ENCODE measurements at regions not wholly inside any gene's neighbourhood (a gene's known extent, or its start where the extent isn't known, plus 50 kb on each side); places are given as distances from the start of the nearest gene placed in this dataset.

DNA sequence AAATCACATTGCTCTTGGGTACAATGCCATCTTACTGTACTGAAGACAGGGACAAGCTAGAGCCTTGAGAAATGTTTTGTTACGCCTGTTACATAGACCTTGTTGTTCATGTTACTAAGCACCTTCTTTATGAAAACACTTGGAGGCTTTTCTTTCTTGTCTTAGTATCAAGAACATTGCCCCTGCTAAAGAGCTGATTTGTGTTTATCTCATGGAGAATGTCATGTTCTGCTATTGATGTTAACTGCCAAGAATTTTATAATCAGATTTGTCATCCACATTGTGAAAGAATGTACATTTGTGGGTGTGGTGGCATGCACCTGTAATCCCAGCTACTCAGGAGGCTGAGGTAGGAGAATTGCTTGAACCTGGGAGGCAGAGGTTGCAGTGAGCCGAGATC, 431.3 kb upstream of the MDFIC2 start:
- H3K4me3 Mint-ChIP-seq = no peak overlapping the region
- H3K9me3 Mint-ChIP-seq = no peaks in the 10 kb centered on the region
- H3K27me3 Mint-ChIP-seq = peaks cover 18% of the 10 kb centered on the region
- no peak overlapping the region for H3K27ac Mint-ChIP-seq
- no peaks in the 10 kb centered on the region for H3K4me1 Mint-ChIP-seq
- ATAC-seq = no peak
- no peaks in the 10 kb centered on the region for H3K36me3 Mint-ChIP-seq

DNA sequence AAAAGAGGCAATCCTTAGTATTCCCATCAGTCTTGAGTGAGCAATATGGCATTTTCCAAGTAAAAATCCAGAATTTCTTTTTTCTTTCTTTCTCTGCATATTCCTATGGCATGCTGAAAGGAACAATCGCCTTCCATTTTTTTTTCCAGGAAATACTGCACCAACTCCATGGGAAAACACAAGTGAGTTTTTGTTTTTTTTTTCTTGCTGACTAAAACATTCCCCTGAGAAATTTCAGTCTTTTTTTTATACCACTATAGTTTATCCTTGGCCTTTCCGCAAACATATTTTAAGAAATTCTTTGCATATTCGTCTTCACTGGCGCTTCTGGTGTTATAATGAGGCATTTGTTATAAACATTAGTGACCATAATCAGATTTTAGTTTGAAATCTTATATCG, 429.6 kb upstream of the MDFIC2 start:
- peaks cover 8% of the 10 kb centered on the region for H3K4me1 Mint-ChIP-seq
- no peaks in the 10 kb centered on the region for H3K36me3 Mint-ChIP-seq
- H3K4me3 Mint-ChIP-seq = no peak overlapping the region
- H3K9me3 Mint-ChIP-seq = no peaks in the 10 kb centered on the region
- ATAC-seq = no peak
- no peak overlapping the region for H3K27ac Mint-ChIP-seq
- peaks cover 12% of the 10 kb centered on the region for H3K27me3 Mint-ChIP-seq

DNA sequence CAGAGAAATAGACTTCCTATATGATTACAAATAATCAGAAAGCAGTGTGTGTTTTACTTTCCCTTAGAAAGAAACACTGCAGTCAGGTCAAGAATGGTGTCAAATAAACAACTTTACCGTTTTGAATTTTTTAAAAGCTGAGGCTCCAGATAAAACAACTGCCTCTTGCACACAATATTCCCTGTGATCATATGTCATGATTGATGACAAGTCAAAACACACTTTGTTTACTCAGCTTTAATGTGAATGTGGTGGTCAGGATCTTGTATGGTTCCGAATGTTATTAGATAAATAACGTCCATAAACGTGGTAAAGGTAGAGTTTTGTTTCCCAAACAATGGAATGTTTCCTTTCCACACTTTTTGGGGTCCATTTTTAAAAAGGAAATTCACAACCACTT, 428.4 kb upstream of the MDFIC2 start:
- Mint-ChIP-seq H3K4me3 (no peak overlapping the region), H3K27me3 (peaks cover 6% of the 10 kb centered on the region), H3K9me3 (no peaks in the 10 kb centered on the region), H3K36me3 (no peaks in the 10 kb centered on the region), H3K27ac (no peak overlapping the region), H3K4me1 (peaks cover 8% of the 10 kb centered on the region)
- no peak for ATAC-seq

DNA sequence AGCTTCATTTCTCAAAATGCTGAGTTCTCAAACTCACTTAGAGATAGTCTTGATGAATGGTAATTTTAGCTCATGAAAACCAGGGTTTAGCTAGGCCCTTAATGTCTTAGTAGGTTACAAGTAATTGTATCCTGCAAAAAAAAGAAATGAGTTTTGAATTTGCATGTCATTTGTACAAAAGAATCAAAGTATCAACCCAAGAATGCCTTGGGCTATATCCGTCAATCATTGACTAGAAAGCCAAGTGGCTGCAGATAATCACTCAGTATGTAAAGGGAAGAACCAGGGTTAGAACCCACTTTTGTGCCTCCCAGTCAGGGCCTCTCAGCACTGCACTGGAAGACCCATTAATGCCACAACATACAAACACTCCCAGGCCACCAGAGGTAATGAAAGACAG, 427.6 kb upstream of the MDFIC2 start:
- no peak overlapping the region for H3K27ac Mint-ChIP-seq
- no peak overlapping the region for H3K4me3 Mint-ChIP-seq
- no peak for ATAC-seq
- H3K9me3 Mint-ChIP-seq = no peaks in the 10 kb centered on the region
- peaks cover 8% of the 10 kb centered on the region for H3K4me1 Mint-ChIP-seq
- no peaks in the 10 kb centered on the region for H3K27me3 Mint-ChIP-seq
- no peaks in the 10 kb centered on the region for H3K36me3 Mint-ChIP-seq

DNA sequence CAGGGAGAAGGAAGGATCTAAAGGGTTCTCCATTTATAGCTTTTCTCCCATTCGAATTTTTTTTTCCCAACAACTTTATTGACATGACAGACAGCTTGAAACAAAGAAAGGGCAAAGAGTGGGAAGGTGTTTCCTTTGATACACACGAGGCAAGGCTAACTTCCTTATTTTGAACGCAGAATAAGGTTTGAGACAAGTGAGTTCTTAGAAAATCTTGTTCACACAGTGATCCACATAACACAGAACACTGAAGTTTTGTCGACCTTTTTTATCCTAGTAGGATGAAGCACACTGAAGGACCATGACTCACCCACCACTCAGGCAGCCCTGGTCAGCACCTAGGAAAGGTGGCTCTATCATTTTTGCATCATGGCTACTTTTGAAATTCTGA, 425.8 kb upstream of the MDFIC2 start:
- Mint-ChIP-seq H3K9me3 (no peaks in the 10 kb centered on the region), H3K4me3 (no peak overlapping the region), H3K27ac (no peak overlapping the region), H3K4me1 (peaks cover 8% of the 10 kb centered on the region), H3K27me3 (peaks cover 4% of the 10 kb centered on the region), H3K36me3 (no peaks in the 10 kb centered on the region)
- ATAC-seq = peak; percentile 56

DNA sequence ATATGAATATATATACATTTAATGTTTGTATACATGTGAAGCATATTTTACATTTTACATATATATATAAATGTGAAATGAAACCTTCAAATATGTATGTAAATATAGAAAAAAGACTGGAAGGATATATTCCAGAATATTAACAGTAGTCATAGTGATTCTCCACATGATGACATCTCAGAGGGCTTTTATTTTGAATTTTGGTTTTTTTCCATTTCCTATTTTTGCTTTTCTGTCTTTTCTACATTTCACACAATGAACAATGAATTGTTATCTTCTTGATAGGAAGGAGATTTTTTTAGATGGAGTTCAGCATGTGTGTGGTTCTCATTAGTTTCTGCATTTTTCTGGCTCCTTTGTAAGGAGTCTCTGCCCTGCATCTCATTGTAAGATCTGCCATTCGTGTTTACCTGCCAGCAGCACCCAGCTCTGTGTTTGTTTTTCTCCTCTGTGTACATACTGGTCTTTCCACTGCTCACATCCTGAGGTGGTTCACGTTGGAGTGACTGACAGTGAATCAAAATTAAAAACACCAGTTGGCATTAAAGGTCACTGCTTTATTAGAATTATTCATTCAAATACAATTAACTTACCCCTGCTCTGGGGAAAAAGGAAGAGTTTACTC, 425.3 kb upstream of the MDFIC2 start:
- Mint-ChIP-seq H3K4me1 (peaks cover 8% of the 10 kb centered on the region), H3K4me3 (no peak overlapping the region), H3K27me3 (peaks cover 9% of the 10 kb centered on the region), H3K9me3 (no peaks in the 10 kb centered on the region), H3K27ac (no peak overlapping the region), H3K36me3 (no peaks in the 10 kb centered on the region)
- ATAC-seq = no peak

GRCh38 chr3:70736009-70736408, 423.6 kb upstream of the MDFIC2 start:
- H3K27me3 Mint-ChIP-seq = peaks cover 16% of the 10 kb centered on the region

DNA sequence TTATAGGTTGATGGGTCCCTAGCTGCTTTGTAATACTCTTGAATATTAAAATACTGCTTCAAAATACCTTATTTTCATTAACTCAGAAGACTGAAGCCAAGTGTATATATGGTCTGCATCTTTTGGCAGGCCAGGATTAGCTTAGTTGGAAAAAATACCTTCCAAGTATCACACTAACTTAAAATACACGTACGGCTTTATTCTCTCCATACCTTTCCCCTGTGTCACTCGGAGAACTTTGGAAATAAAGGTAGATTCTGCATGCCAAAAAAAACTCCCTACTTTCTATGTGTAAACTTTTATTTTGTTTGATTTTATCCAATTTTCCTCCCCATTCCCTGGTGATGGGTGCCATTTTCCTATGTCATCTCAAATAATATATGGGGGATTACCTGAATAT, 422.3 kb upstream of the MDFIC2 start:
- no peak for ATAC-seq
- peaks cover 8% of the 10 kb centered on the region for H3K4me1 Mint-ChIP-seq
- no peaks in the 10 kb centered on the region for H3K9me3 Mint-ChIP-seq
- no peak overlapping the region for H3K27ac Mint-ChIP-seq
- no peaks in the 10 kb centered on the region for H3K36me3 Mint-ChIP-seq
- peaks cover 16% of the 10 kb centered on the region for H3K27me3 Mint-ChIP-seq
- no peak overlapping the region for H3K4me3 Mint-ChIP-seq

More at GRCh38 chr3:70736009-70736408, 423.6 kb upstream of the MDFIC2 start:
- Mint-ChIP-seq H3K4me1 (peaks cover 8% of the 10 kb centered on the region), H3K9me3 (no peaks in the 10 kb centered on the region), H3K4me3 (no peak overlapping the region), H3K36me3 (no peaks in the 10 kb centered on the region), H3K27ac (no peak overlapping the region)
- ATAC-seq = no peak

DNA sequence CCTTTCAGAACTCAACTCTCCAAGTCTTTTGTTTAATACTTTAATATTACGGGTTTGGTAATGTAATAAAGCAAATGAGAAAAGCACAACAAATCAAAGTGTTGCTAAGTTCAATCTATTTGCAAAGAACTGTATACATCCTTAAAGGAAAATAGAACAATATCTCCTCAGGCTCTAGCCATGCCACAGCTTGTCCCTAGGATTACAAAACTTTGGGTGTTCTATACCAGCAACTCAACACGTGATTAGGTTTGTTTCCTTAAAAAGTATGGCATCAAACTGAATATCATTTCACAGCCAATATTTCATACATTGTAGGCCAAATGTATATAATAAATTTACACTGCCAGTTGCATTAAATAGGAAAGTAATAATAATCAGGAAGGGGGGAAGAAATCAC, 418.6 kb upstream of the MDFIC2 start:
- Mint-ChIP-seq H3K9me3 (no peaks in the 10 kb centered on the region), H3K36me3 (no peaks in the 10 kb centered on the region), H3K27me3 (peaks cover 16% of the 10 kb centered on the region), H3K27ac (no peak overlapping the region), H3K4me1 (no peaks in the 10 kb centered on the region), H3K4me3 (no peak overlapping the region)
- no peak for ATAC-seq

DNA sequence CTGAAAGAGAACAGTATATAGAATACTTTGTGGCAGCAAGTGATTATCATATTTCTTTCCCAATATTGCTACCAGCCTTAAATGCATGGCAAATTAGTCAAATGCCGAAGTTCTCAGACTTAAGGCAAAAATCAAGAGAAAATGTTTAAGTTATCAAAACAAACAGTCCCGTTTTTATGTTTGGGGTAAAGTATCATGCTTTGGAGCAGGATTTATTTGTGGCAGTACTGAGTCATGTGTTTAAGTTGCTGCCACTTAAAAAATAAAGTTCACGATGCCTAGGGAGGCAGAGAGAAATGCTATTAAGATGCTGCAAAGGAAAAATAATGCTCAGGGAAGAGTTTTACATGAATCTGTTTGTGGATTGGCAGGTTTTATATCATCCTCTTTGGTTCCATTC, 417.4 kb upstream of the MDFIC2 start:
- Mint-ChIP-seq H3K27me3 (peaks cover 21% of the 10 kb centered on the region), H3K9me3 (peaks cover 4% of the 10 kb centered on the region), H3K4me1 (no peaks in the 10 kb centered on the region), H3K36me3 (no peaks in the 10 kb centered on the region), H3K4me3 (no peak overlapping the region), H3K27ac (no peak overlapping the region)
- no peak for ATAC-seq

DNA sequence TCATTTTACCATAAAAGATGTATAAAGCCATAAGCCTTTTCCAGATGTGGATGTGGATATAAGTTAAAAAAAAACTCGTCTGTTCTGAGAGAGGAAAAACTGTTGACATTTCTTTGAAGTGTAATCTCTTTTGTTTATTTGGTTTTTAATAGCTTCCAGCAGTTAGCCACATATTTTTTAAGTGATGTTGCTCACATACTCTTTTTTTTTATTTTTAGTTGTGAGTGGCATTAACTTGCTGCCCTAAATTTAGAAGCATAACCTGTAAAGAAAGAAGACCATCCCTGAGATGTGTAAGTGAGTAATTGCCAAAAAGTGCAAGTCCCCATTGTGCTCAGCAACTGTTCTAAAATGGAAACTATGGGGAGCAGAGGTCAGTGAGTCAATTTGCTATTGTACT, 415.9 kb upstream of the MDFIC2 start:
- peaks cover 22% of the 10 kb centered on the region for H3K27me3 Mint-ChIP-seq

DNA sequence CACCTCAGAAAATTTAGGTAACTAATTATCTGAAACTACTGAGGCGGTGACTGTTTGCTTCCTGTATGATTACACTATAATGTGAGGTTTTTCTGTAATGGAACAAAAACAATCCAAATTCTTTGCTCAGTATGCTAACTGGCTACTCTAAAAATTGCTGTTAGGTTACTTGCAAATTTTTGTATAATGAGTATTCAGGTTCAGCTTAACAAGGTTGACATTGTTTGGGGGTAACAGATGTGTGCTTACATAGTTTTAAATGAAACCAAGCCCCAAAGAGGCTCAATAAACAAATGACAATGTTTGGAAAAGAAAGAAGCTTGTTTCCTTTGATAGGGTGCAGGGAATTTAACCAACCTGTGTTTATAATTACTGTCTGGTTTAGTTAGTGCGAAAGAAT, 414.5 kb upstream of the MDFIC2 start:
- H3K4me1 Mint-ChIP-seq = no peaks in the 10 kb centered on the region
- H3K36me3 Mint-ChIP-seq = no peaks in the 10 kb centered on the region
- peaks cover 4% of the 10 kb centered on the region for H3K9me3 Mint-ChIP-seq
- H3K27ac Mint-ChIP-seq = no peak overlapping the region
- no peak overlapping the region for H3K4me3 Mint-ChIP-seq
- ATAC-seq = no peak
- H3K27me3 Mint-ChIP-seq = peaks cover 10% of the 10 kb centered on the region

More for the DNA sequence above, 415.9 kb upstream of the MDFIC2 start:
- H3K9me3 Mint-ChIP-seq = peaks cover 4% of the 10 kb centered on the region
- no peak for ATAC-seq
- H3K27ac Mint-ChIP-seq = no peak overlapping the region
- no peaks in the 10 kb centered on the region for H3K36me3 Mint-ChIP-seq
- H3K4me1 Mint-ChIP-seq = no peaks in the 10 kb centered on the region
- no peak overlapping the region for H3K4me3 Mint-ChIP-seq

- H3K27ac Mint-ChIP-seq = no peak overlapping the region
Measured at GRCh38 chr3:70726096-70726938, 413.9 kb upstream of the MDFIC2 start.

DNA sequence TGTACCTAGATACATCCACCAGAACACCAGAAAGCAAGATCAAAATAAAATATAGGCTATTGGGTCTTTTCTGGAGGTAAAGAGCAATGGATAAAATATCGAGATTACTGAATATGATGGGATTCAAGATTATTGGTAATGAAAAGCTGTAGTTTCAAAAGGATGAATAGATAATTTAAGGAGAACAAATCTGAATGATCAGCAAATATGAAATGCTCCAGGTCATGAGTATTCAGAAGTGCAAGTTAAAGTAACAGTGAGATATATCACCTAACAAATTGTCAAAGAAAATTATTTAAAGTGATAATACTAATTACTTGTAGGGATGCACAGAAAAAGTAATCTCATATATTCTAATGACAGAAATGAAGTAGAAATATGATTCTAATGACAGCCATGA, 409.6 kb upstream of the MDFIC2 start:
- H3K27ac Mint-ChIP-seq = no peak overlapping the region
- H3K36me3 Mint-ChIP-seq = no peaks in the 10 kb centered on the region
- H3K27me3 Mint-ChIP-seq = peaks cover 29% of the 10 kb centered on the region
- ATAC-seq = no peak
- peaks cover 4% of the 10 kb centered on the region for H3K9me3 Mint-ChIP-seq
- no peaks in the 10 kb centered on the region for H3K4me1 Mint-ChIP-seq
- no peak overlapping the region for H3K4me3 Mint-ChIP-seq

More at GRCh38 chr3:70726096-70726938, 413.9 kb upstream of the MDFIC2 start:
- Mint-ChIP-seq H3K36me3 (no peaks in the 10 kb centered on the region), H3K9me3 (peaks cover 4% of the 10 kb centered on the region), H3K4me1 (no peaks in the 10 kb centered on the region), H3K4me3 (no peak overlapping the region), H3K27me3 (peaks cover 10% of the 10 kb centered on the region)
- ATAC-seq = no peak

- H3K27me3 Mint-ChIP-seq = peaks cover 19% of the 10 kb centered on the region
- no peak overlapping the region for H3K4me3 Mint-ChIP-seq
- H3K9me3 Mint-ChIP-seq = peaks cover 12% of the 10 kb centered on the region
- H3K36me3 Mint-ChIP-seq = peaks cover 5% of the 10 kb centered on the region
- no peaks in the 10 kb centered on the region for H3K4me1 Mint-ChIP-seq
- no peak for ATAC-seq
- no peak overlapping the region for H3K27ac Mint-ChIP-seq
Measured at GRCh38 chr3:70716832-70717231, 404.4 kb upstream of the MDFIC2 start.

- H3K4me3 Mint-ChIP-seq = no peak overlapping the region
- no peaks in the 10 kb centered on the region for H3K4me1 Mint-ChIP-seq
- no peak overlapping the region for H3K27ac Mint-ChIP-seq
- no peaks in the 10 kb centered on the region for H3K27me3 Mint-ChIP-seq
- H3K9me3 Mint-ChIP-seq = peaks cover 17% of the 10 kb centered on the region
- peaks cover 5% of the 10 kb centered on the region for H3K36me3 Mint-ChIP-seq
- ATAC-seq = no peak
Measured at GRCh38 chr3:70712449-70713082, 400.1 kb upstream of the MDFIC2 start.
